Midbrain (tissue), 1 donor: ENCODE measurements at regions not wholly inside any gene's neighbourhood (a gene's known extent, or its start where the extent isn't known, plus 50 kb on each side); places are given as distances from the start of the nearest gene placed in this dataset.
A peak's percentile ranks its signal among the peaks of the same experiment; 100 is the strongest.
"Not testable (repeated sequence)": the region's sequence is repeated elsewhere in the genome, so short reads cannot be mapped to it uniquely, and the experiment has no call there.

Experiments
- DNase-seq: peaks from one replicate; lab custom pipeline; 2025; lab: John Stamatoyannopoulos, UW

GRCh38 chr18:59057969-59058368 lies 81.7 kb upstream of the SEC11C start:
- DNase-seq = no peak

- no peak for DNase-seq
These were observed 80.5 kb upstream of the SEC11C start for GRCh38 chr18:59059140-59059539.

- no peak for DNase-seq
These were observed 79.1 kb upstream of the SEC11C start for GRCh38 chr18:59060551-59060950.

- no peak for DNase-seq
These were observed 77.6 kb upstream of the SEC11C start for GRCh38 chr18:59061914-59062642.

- no peak for DNase-seq
These were observed 77.1 kb upstream of the SEC11C start for GRCh38 chr18:59062643-59063006.

GRCh38 chr18:59063300-59063906 lies 76.3 kb upstream of the SEC11C start:
- DNase-seq = no peak

- no peak for DNase-seq
These were observed 75.8 kb upstream of the SEC11C start for GRCh38 chr18:59063912-59064311.

- DNase-seq = no peak
These were observed 74.0 kb upstream of the SEC11C start for GRCh38 chr18:59065684-59066083.

- no peak for DNase-seq
These were observed 71.8 kb upstream of the SEC11C start for GRCh38 chr18:59067873-59068272.

GRCh38 chr18:59068276-59069071 lies 71.2 kb upstream of the SEC11C start:
- no peak for DNase-seq

GRCh38 chr18:59070181-59070912 lies 69.3 kb upstream of the SEC11C start:
- DNase-seq = peak; percentile 79

- DNase-seq = no peak
These were observed 66.8 kb upstream of the SEC11C start for GRCh38 chr18:59072727-59073421.

GRCh38 chr18:59075923-59076322 lies 63.8 kb upstream of the SEC11C start:
- DNase-seq = no peak

GRCh38 chr18:59079264-59079663 lies 60.4 kb upstream of the SEC11C start:
- no peak for DNase-seq

GRCh38 chr18:59079687-59080501 lies 59.8 kb upstream of the SEC11C start:
- not testable (repeated sequence) for DNase-seq

GRCh38 chr18:59083136-59083818 lies 56.4 kb upstream of the SEC11C start:
- peak; percentile 4 for DNase-seq

- DNase-seq = no peak
These were observed 54.4 kb upstream of the SEC11C start for GRCh38 chr18:59085126-59085794.

GRCh38 chr18:59085797-59086196 lies 53.9 kb upstream of the SEC11C start:
- no peak for DNase-seq

- no peak for DNase-seq
These were observed 53.2 kb upstream of the SEC11C start for GRCh38 chr18:59086522-59086921.

- no peak for DNase-seq
These were observed 52.3 kb upstream of the SEC11C start for GRCh38 chr18:59087391-59087790.
